Neuron (in vitro differentiated cells): ENCODE measurements at regions not wholly inside any gene's neighbourhood (a gene's known extent, or its start where the extent isn't known, plus 50 kb on each side); places are given as distances from the start of the nearest gene placed in this dataset.

Experiments used
- H2AFZ ChIP-seq: one replicate; pipeline ENCODE4 v1.6.1; 2013; ENCODE audit warnings: low read depth, mild to moderate bottlenecking, inconsistent platforms, low read length, moderate library complexity
- H3K27me3 ChIP-seq: one replicate; pipeline ENCODE4 v1.6.1; 2013; ENCODE audit warnings: low read length; ENCODE audit not compliant: insufficient read depth
- H3K36me3 ChIP-seq: one replicate; pipeline ENCODE4 v1.6.1; 2013; ENCODE audit warnings: low read length; ENCODE audit not compliant: insufficient read depth
- H3K4me1 ChIP-seq: one replicate; pipeline ENCODE4 v1.6.1; 2013; ENCODE audit warnings: low read length; ENCODE audit not compliant: insufficient read depth
- H3K4me3 ChIP-seq: 2 replicates; pipeline ENCODE4 v1.5.1; 2013; ENCODE audit warnings: mild to moderate bottlenecking, low read length, moderate library complexity
- H3K9me3 ChIP-seq: one replicate; pipeline ENCODE4 v1.6.1; 2013; ENCODE audit warnings: low read length

DNA sequence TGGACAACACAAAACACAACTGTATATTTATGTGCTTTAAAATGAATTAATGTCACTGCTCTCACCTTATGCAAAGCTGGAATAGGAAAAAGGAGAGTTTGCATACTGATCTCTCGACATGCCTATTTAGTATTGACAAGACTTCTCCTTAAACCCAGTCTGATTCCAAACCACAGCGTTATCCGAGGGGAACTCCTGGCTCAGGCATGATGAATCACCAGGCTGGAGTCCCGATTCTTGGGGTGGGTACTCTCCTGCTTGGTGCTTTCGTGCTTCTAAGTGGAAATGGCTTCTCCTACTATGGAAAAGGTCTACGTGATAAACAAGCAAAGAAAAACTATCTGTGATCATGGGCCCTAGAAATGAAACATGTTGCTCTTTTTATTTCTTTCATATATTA, 88.9 kb upstream of the SLC35G4 start:
- Histone ChIP-seq H3K27me3 (no peaks in the 10 kb centered on the region), H3K4me1 (no peaks in the 10 kb centered on the region), H2AFZ (no peak overlapping the region), H3K9me3 (no peaks in the 10 kb centered on the region), H3K4me3 (no peak overlapping the region), H3K36me3 (no peaks in the 10 kb centered on the region)

DNA sequence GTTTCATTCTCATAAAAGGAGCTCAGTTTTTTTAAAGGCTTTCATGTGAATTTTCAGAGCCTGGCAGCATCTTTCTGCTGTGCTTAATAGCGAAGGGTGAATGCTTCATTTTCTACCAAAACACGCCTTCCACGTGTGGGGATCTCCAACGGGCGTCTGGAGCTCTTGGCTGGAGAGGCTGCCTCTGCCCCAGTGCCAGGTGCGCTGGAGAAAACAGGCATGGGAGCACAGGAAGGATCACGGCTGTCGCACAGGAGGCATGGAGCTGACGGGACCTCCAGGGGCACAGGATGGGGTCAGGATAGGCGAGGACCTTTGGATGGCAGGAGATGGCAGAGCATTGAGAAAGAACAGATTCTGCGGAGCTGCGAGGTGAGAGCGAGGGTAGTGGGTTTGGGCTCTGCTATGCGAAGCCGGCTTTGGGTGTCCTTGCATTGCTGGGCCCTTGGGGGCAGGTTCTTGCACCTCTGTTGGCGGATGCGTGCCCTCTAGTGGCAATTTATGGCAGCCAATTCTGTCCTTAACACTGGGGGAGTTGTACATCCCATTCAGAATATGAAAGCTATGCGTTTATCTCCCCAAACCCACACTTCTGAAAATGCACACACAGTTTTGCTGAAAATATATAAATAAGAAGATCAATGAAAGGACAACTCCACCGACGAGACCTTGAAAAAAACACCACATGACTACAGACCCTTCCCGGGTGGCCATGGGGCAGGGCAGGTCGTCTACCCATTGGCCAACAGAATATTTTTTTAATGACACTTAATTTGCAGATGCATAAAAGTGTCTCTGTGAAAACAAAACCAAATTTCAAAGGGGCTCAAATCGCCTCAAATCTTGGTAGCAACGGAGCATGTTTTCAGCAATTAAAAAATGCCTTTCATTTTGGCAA, 90.4 kb upstream of the SLC35G4 start:
- Histone ChIP-seq H3K27me3 (no peaks in the 10 kb centered on the region), H3K9me3 (no peaks in the 10 kb centered on the region), H3K4me1 (no peaks in the 10 kb centered on the region), H3K36me3 (no peaks in the 10 kb centered on the region), H2AFZ (no peak overlapping the region), H3K4me3 (no peak overlapping the region)

DNA sequence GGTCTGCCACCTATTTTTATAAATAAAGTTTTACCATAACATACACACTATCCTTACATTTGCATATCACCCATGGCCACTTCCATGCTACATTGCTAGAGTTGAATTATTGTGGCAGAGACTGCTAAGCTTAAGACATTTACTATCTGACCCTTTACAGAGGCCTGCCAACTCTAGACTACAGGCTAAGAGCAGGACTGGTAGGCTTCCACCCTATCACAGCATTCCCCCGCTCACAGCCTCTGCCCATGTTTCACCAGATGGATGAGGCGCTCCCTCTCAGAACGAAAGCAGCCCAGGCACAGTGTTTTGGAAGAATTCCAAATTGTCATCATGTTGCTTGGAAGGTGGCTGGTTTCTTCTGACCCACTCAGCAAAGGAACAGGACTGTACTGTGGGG, 91.7 kb upstream of the SLC35G4 start:
- Histone ChIP-seq H2AFZ (no peak overlapping the region), H3K36me3 (no peaks in the 10 kb centered on the region), H3K27me3 (no peaks in the 10 kb centered on the region), H3K9me3 (no peaks in the 10 kb centered on the region), H3K4me1 (no peaks in the 10 kb centered on the region), H3K4me3 (no peak overlapping the region)

DNA sequence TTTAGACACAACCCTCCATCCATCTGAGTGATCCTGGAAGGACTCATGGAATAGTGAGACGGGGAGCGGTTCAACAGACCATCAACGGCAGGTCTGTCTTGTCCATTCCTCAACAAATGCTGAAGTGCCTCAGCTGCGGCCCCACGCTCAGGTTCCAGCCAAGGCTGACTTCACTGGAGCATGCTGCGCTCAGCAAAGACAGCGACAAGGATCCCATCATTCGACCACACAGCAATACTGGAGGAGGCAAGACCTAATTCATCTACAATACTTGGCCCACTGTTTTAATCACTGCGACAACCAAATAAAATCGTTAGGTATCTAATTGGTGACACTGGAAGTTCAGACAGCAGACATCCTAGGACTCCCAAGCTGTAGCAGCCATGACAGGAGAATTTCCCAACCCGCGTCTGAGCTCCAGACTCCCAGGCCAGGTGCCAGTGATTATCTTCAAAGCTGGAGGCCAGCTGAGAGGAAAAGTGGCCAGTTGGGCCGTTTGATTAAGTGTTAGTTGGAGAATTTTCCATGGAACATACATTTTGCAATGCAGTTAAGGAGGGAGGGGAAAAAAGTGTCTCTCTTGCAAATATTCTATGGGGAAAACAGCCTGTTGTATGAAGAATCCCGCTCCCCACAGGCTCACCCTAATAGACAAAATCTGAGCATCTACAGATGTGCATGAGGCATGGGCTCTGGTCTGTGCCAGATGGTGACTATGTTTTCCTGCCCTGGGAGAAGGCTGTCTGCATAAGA, 92.5 kb upstream of the SLC35G4 start:
- H3K9me3 ChIP-seq: no peaks in the 10 kb centered on the region
- H3K27me3 ChIP-seq: no peaks in the 10 kb centered on the region
- no peaks in the 10 kb centered on the region for H3K36me3 ChIP-seq
- H2AFZ ChIP-seq: no peak overlapping the region
- H3K4me3 ChIP-seq: no peak overlapping the region
- no peaks in the 10 kb centered on the region for H3K4me1 ChIP-seq

DNA sequence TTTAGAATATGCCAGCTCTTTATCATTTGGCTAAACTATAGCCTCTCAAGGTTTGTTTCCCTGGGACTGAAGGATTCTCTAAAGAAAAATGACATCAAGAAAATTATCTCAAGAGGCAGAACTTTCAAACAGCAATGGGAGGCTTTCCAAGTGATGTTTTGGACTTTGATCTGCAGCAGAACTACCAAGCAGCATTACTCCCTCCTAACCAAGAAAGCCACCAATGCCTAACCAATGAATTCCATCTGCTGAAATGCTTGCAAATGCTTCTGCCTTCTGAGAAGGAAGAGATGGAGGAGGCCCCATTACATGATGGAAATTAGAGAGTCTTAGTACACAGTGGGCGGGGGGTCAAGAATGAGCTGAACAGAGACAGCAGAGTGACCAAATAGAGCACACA, 95.1 kb upstream of the SLC35G4 start:
- no peaks in the 10 kb centered on the region for H3K36me3 ChIP-seq
- no peaks in the 10 kb centered on the region for H3K9me3 ChIP-seq
- H3K27me3 ChIP-seq: no peaks in the 10 kb centered on the region
- H3K4me3 ChIP-seq: no peak overlapping the region
- no peak overlapping the region for H2AFZ ChIP-seq
- H3K4me1 ChIP-seq: no peaks in the 10 kb centered on the region

DNA sequence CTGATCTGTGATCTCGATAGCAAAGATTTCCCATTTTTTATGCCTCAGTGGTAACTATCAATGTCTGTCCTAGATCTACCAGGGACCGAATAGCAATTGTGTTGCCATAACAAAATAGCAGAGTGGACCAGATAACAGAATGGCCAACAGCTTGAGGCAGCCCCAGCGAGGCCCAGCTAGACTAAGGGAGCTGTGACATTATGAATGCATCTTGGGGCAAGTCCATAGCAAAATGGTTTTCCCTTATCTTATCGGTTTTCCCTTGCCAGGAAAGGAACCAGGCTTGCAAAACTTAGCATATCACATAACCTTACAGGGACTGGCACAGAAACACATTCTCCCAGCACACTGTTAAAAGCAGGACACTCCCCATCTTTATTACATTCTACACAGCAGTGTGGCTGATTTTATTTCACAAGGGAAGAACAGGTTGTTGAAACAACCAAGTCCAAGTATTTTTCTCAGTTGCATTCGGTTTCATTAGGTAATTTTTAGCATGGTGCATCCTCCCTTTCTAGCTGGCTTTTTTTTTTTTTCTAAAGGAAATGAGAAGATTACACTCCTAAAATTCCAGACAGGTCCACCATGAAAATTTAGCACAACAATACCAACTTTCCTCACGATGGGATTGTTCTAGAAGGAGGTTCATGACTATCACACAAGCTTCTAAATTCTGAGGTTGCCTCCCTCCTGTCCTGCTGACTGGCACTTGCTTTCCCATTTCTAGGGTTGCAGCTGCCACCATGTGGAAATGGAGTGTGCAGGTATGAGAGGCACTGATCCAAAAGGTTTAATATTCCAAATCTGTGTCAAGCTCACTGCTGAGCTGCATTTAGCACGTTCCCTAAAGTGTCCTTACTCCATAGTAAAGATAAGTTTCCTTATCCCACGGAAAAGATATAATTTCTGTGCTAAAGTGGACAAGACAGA, 97.0 kb upstream of the SLC35G4 start:
- H2AFZ ChIP-seq: no peak overlapping the region
- no peaks in the 10 kb centered on the region for H3K4me1 ChIP-seq
- no peak overlapping the region for H3K4me3 ChIP-seq
- H3K9me3 ChIP-seq: no peaks in the 10 kb centered on the region
- no peaks in the 10 kb centered on the region for H3K27me3 ChIP-seq
- no peaks in the 10 kb centered on the region for H3K36me3 ChIP-seq

DNA sequence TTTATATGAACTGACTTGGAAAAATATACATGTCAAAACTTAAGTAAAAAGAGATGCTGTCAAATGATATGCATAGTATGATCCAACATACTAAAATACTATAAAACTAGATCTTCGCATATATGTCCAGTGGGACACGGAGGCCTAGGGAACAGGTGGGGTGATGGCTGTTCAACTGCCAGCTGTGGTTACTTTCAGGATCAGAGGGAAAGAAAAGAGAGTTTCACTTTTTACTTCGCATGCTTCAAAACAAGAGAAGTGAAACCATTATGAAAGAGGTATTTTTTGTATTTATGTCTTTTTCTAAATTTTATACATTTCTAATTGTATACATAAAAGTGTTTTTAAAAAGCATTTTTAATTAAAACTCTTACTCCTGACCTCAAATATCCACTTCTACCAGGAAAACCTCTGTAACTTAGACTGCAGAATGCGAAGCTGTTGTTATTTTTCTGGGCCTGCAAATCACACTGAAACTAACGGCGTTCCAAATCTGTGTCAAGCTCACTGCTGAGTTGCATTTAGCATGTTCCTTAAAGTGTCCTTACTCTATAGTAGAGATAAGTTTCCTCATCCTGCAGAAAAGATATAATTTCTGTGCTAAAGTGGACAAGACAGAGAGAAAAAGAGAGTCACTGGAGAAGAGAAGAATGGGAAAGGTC, 97.8 kb upstream of the SLC35G4 start:
- no peaks in the 10 kb centered on the region for H3K27me3 ChIP-seq
- no peaks in the 10 kb centered on the region for H3K4me1 ChIP-seq
- H2AFZ ChIP-seq: no peak overlapping the region
- H3K4me3 ChIP-seq: no peak overlapping the region
- no peaks in the 10 kb centered on the region for H3K9me3 ChIP-seq
- H3K36me3 ChIP-seq: no peaks in the 10 kb centered on the region

DNA sequence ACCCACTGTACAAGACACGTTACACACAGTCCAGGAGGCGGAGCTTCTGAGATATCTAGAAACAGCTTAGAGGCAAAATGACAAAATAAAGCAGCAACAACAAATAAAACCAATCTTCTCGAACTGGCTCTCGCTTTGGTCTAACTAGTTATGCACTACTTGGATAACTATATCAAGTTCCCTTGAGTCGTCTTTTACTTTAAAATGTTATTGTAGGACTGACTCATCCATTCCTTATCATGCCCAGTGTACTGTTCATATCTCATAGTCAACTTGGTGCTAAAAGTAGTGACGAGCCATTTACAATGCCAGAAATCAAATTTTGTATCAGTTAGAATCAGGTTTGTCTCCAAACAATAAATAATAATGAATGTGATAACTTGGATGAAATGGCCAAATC, 102.5 kb upstream of the SLC35G4 start:
- no peaks in the 10 kb centered on the region for H3K36me3 ChIP-seq
- no peak overlapping the region for H3K4me3 ChIP-seq
- H3K9me3 ChIP-seq: no peaks in the 10 kb centered on the region
- H3K27me3 ChIP-seq: no peaks in the 10 kb centered on the region
- no peaks in the 10 kb centered on the region for H3K4me1 ChIP-seq
- H2AFZ ChIP-seq: no peak overlapping the region

DNA sequence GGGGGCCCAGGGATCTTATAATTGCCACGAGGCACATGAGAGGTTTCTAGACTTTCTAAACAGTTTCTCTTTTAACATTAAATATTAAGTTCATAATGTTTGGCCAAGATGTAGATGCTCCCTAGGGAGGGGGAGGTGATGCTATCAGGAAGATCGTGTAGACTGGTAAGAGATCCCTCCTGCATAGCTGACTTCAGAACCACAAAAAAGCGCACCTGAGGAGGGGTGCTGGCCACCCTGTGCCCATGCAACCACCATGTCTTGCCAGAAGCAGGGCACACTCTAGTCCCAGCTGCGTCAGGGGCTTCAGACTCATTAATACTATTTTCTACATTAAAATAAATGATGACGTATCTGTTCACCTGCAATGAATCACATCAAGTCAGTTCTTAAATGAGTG, 103.4 kb upstream of the SLC35G4 start:
- H2AFZ ChIP-seq: no peak overlapping the region
- no peak overlapping the region for H3K4me3 ChIP-seq
- no peaks in the 10 kb centered on the region for H3K36me3 ChIP-seq
- no peaks in the 10 kb centered on the region for H3K4me1 ChIP-seq
- no peaks in the 10 kb centered on the region for H3K27me3 ChIP-seq
- no peaks in the 10 kb centered on the region for H3K9me3 ChIP-seq

DNA sequence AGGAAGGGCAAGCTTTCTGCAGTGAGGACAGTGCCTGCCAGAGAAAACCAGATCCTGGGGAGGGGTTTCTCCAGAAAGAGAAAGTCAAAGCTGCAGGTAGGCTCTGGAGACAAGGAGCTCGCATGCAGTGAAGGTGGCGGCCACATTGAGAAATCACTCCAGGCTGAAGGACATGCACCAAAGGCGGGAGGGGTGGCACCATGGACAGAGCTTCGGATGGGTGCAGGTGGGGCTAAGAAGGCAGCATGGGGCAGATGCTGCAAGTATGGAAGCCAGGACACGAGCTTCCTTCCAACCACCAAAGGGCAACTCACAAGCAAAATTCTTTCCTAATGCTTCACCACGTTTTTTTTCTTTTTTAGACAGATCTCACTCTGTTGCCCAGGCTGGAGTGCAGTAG, 104.4 kb upstream of the SLC35G4 start:
- H2AFZ ChIP-seq: no peak overlapping the region
- H3K4me3 ChIP-seq: no peak overlapping the region
- H3K36me3 ChIP-seq: no peaks in the 10 kb centered on the region
- no peaks in the 10 kb centered on the region for H3K9me3 ChIP-seq
- peaks cover 2% of the 10 kb centered on the region for H3K4me1 ChIP-seq
- H3K27me3 ChIP-seq: no peaks in the 10 kb centered on the region

DNA sequence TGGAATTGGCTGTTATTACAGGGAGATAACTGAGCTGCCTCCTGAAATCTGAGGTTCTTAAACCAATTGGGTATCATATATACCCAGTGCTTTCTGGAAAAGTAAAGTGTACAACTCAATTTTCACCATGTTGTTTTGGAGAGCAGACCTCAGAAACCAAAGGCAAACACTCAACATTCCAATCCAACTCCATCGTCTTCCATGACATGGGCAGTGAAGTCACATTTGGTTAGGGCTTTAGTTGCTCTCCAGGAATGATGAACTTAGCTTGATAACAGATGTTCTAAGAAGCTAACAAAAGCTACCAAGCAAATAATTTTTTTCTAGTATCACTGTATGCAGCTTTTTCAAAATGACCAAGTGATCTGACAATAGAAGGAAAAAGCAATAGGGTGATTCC, 107.0 kb upstream of the SLC35G4 start:
- Histone ChIP-seq H3K4me3 (no peak overlapping the region), H2AFZ (no peak overlapping the region), H3K4me1 (peaks cover 2% of the 10 kb centered on the region), H3K27me3 (no peaks in the 10 kb centered on the region), H3K36me3 (no peaks in the 10 kb centered on the region), H3K9me3 (no peaks in the 10 kb centered on the region)

DNA sequence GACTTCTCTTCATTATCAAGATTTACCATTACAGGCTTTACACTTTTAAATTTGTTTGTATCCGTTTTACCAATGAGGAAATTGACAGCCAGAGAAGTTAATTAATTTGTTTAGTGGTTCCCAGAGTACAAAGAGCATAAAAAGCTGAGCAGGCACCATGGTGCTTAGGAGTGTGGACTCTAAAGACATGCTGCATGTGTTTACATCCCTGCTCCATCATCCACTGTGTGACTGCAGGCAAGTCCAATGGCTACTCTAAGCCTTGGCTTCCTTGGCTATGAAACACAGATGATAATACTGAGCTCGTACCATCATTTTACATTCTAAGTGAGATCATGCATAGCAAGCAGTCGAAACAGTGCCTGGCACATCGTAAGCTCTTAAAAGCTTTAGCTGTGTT, 108.0 kb upstream of the SLC35G4 start:
- H3K4me3 ChIP-seq: no peak overlapping the region
- no peaks in the 10 kb centered on the region for H3K9me3 ChIP-seq
- peaks cover 2% of the 10 kb centered on the region for H3K4me1 ChIP-seq
- no peaks in the 10 kb centered on the region for H3K27me3 ChIP-seq
- no peaks in the 10 kb centered on the region for H3K36me3 ChIP-seq
- no peak overlapping the region for H2AFZ ChIP-seq
